Mononuclear cell (primary cell): ENCODE measurements at regions not wholly inside any gene's neighbourhood (a gene's known extent, or its start where the extent isn't known, plus 50 kb on each side); places are given as distances from the start of the nearest gene placed in this dataset.

Source experiments
- H3K27me3 ChIP-seq: 2 replicates; pipeline ENCODE4 v1.6.0; 2011; ENCODE audit warnings: low read length, control low read depth; ENCODE audit not compliant: insufficient read depth
- H3K4me1 ChIP-seq: 2 replicates; pipeline ENCODE4 v1.5.1; 2011; ENCODE audit warnings: mild to moderate bottlenecking, low read length, control low read depth; ENCODE audit not compliant: insufficient read depth
- H3K4me3 ChIP-seq: 2 replicates; pipeline ENCODE4 v1.5.1; 2011; ENCODE audit warnings: mild to moderate bottlenecking, low read length, moderate library complexity
- H3K9me3 ChIP-seq: 2 replicates; pipeline ENCODE4 v1.5.1; 2011; ENCODE audit warnings: low read depth, mild to moderate bottlenecking, control low read depth, low read length

GRCh38 chr6:164911873-164912580, 397.4 kb downstream of the C6orf118 start:
- Histone ChIP-seq H3K9me3 (no peaks in the 10 kb centered on the region), H3K27me3 (no peaks in the 10 kb centered on the region), H3K4me1 (no peaks in the 10 kb centered on the region), H3K4me3 (no peak overlapping the region)

GRCh38 chr6:164911151-164911550, 398.3 kb downstream of the C6orf118 start:
- no peaks in the 10 kb centered on the region for H3K27me3 ChIP-seq
- H3K4me3 ChIP-seq = no peak overlapping the region
- no peaks in the 10 kb centered on the region for H3K4me1 ChIP-seq
- H3K9me3 ChIP-seq = no peaks in the 10 kb centered on the region

- no peaks in the 10 kb centered on the region for H3K27me3 ChIP-seq
- no peak overlapping the region for H3K4me3 ChIP-seq
- no peaks in the 10 kb centered on the region for H3K4me1 ChIP-seq
- H3K9me3 ChIP-seq = no peaks in the 10 kb centered on the region
Measured at GRCh38 chr6:164906766-164907165, 402.6 kb downstream of the C6orf118 start.

GRCh38 chr6:164905311-164905710, 404.1 kb downstream of the C6orf118 start:
- H3K4me1 ChIP-seq = no peaks in the 10 kb centered on the region
- H3K27me3 ChIP-seq = no peaks in the 10 kb centered on the region
- H3K9me3 ChIP-seq = no peaks in the 10 kb centered on the region
- H3K4me3 ChIP-seq = no peak overlapping the region

- Histone ChIP-seq H3K27me3 (no peaks in the 10 kb centered on the region), H3K9me3 (peaks cover 6% of the 10 kb centered on the region), H3K4me3 (no peak overlapping the region), H3K4me1 (no peaks in the 10 kb centered on the region)
Measured at GRCh38 chr6:164898412-164898811, 411.0 kb downstream of the C6orf118 start.

- no peak overlapping the region for H3K4me3 ChIP-seq
- peaks cover 6% of the 10 kb centered on the region for H3K9me3 ChIP-seq
- H3K27me3 ChIP-seq = no peaks in the 10 kb centered on the region
- H3K4me1 ChIP-seq = no peaks in the 10 kb centered on the region
Measured at GRCh38 chr6:164897523-164898235, 411.7 kb downstream of the C6orf118 start.

GRCh38 chr6:164889980-164890379, 419.4 kb downstream of the C6orf118 start:
- no peaks in the 10 kb centered on the region for H3K27me3 ChIP-seq

GRCh38 chr6:164887660-164888059, 421.7 kb downstream of the C6orf118 start:
- H3K4me3 ChIP-seq = no peak overlapping the region
- H3K9me3 ChIP-seq = no peaks in the 10 kb centered on the region
- no peaks in the 10 kb centered on the region for H3K27me3 ChIP-seq
- no peaks in the 10 kb centered on the region for H3K4me1 ChIP-seq

More at GRCh38 chr6:164889980-164890379, 419.4 kb downstream of the C6orf118 start:
- H3K4me3 ChIP-seq = no peak overlapping the region
- H3K4me1 ChIP-seq = no peaks in the 10 kb centered on the region
- H3K9me3 ChIP-seq = no peaks in the 10 kb centered on the region

- H3K9me3 ChIP-seq = no peaks in the 10 kb centered on the region
Measured at GRCh38 chr6:164882236-164882635, 427.2 kb downstream of the C6orf118 start.

GRCh38 chr6:164871783-164872182, 437.6 kb downstream of the C6orf118 start:
- Histone ChIP-seq H3K9me3 (peaks cover 11% of the 10 kb centered on the region), H3K27me3 (no peaks in the 10 kb centered on the region), H3K4me1 (no peaks in the 10 kb centered on the region), H3K4me3 (no peak overlapping the region)

More at GRCh38 chr6:164882236-164882635, 427.2 kb downstream of the C6orf118 start:
- Histone ChIP-seq H3K4me3 (no peak overlapping the region), H3K27me3 (no peaks in the 10 kb centered on the region), H3K4me1 (no peaks in the 10 kb centered on the region)

GRCh38 chr6:164870164-164870563, 439.2 kb downstream of the C6orf118 start:
- peaks cover 12% of the 10 kb centered on the region for H3K9me3 ChIP-seq
- H3K27me3 ChIP-seq = no peaks in the 10 kb centered on the region
- no peak overlapping the region for H3K4me3 ChIP-seq
- H3K4me1 ChIP-seq = no peaks in the 10 kb centered on the region

GRCh38 chr6:164861967-164862366, 447.4 kb downstream of the C6orf118 start:
- peaks cover 3% of the 10 kb centered on the region for H3K9me3 ChIP-seq
- no peak overlapping the region for H3K4me3 ChIP-seq
- no peaks in the 10 kb centered on the region for H3K4me1 ChIP-seq
- H3K27me3 ChIP-seq = no peaks in the 10 kb centered on the region

GRCh38 chr6:164859816-164860215, 449.6 kb downstream of the C6orf118 start:
- H3K9me3 ChIP-seq = no peaks in the 10 kb centered on the region
- no peak overlapping the region for H3K4me3 ChIP-seq
- no peaks in the 10 kb centered on the region for H3K27me3 ChIP-seq
- no peaks in the 10 kb centered on the region for H3K4me1 ChIP-seq

- Histone ChIP-seq H3K9me3 (no peaks in the 10 kb centered on the region), H3K27me3 (no peaks in the 10 kb centered on the region), H3K4me1 (no peaks in the 10 kb centered on the region), H3K4me3 (no peak overlapping the region)
Measured at GRCh38 chr6:164856138-164856537, 453.3 kb downstream of the C6orf118 start.

- Histone ChIP-seq H3K4me3 (no peak overlapping the region), H3K9me3 (no peaks in the 10 kb centered on the region), H3K27me3 (no peaks in the 10 kb centered on the region), H3K4me1 (no peaks in the 10 kb centered on the region)
Measured at GRCh38 chr6:164855281-164855680, 454.1 kb downstream of the C6orf118 start.

GRCh38 chr6:164854526-164854925, 454.9 kb downstream of the C6orf118 start:
- no peaks in the 10 kb centered on the region for H3K9me3 ChIP-seq
- H3K27me3 ChIP-seq = no peaks in the 10 kb centered on the region

More at GRCh38 chr6:164854526-164854925, 454.9 kb downstream of the C6orf118 start:
- H3K4me1 ChIP-seq = no peaks in the 10 kb centered on the region
- no peak overlapping the region for H3K4me3 ChIP-seq
